ENCODE measurements at regions not wholly inside any gene's neighbourhood (a gene's known extent, or its start where the extent isn't known, plus 50 kb on each side); places are given as distances from the start of the nearest gene placed in this dataset.
"Not testable (repeated sequence)": the region's sequence is repeated elsewhere in the genome, so short reads cannot be mapped to it uniquely, and the experiment has no call there.

GRCh38 chr2:215576572-215576971, 140.7 kb upstream of the FN1 start:
- no peak for DNase-seq

DNA sequence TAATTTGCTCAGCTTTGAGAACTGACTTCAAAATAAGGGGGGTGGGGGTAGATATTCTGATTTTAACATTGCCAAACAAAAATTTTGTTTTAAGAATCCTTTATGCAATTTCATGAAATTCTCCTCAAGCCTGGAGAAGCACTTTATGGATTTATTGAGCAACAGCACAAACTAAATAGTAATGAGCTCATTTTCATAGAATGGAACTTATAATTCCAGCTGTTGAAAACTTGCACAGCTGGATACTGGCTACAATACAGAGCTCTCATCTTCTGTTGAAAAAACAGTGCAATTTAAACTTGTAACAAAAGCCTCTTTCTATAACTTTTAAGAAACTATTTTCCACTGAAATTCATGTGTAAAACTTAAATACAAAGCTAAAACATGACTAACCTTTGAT, 137.6 kb upstream of the FN1 start:
- DNase-seq = no peak

- no peak for DNase-seq
Observed at GRCh38 chr2:215572341-215572848, 136.5 kb upstream of the FN1 start.

DNA sequence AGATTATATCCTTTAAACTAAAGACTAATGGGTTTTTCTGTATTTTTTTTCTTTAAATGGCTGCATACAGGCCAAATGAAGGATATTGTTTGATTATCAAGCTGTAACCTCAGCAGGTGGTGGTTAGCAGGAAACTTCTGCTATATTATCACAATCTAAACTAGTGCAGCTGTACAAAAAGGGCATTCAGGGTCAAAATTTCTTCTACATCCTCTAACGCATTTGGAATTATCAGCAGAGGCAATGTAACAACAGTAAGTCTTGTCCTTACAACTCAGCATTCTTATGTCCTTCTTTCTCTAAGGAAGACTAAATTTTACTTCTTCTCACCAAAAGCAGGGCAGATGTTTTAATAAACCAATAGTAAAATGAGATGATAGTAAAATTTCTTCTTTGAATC, 135.8 kb upstream of the FN1 start:
- DNase-seq = no peak

GRCh38 chr2:215567504-215567903, 131.6 kb upstream of the FN1 start:
- DNase-seq = no peak

GRCh38 chr2:215565897-215566296, 130.0 kb upstream of the FN1 start:
- DNase-seq = no peak

DNA sequence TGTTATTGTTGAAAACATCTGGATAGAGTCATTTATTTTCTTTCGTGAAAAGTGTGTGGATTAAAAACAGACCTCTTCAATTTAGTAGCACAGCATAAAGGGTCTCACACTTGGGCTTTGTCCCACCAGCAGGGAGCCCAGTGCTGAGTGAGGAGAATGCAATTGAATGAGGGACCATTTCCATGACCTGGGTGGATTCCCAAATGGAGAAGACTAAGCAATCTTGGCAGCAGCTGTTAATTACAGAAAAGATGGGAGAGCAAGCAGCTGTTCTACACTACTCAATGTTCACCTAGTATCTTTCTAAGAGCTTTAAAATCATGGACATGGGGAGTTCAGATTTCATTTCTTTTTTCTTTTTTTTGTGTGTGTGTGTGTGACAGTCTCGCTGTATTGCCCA, 121.8 kb upstream of the FN1 start:
- no peak for DNase-seq

DNA sequence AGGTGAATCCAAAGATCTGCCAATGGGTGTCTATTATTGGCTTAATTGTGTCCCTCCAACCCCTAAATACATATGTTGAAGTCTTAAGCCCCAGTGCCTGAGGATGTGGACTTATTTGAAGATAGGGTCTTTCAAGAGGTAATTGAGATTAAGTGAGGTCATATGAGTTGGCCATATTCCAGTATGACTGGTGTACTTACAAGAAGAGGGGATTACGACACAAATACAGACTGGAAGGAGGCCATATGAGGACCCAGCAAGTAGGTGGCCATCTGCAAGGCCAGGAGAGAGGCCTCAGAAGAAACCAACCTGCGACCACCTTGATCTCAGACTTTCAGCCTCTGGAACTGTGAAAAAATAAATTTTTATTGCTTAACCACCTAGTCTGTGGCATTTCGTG, 121.1 kb upstream of the FN1 start:
- DNase-seq = no peak

DNA sequence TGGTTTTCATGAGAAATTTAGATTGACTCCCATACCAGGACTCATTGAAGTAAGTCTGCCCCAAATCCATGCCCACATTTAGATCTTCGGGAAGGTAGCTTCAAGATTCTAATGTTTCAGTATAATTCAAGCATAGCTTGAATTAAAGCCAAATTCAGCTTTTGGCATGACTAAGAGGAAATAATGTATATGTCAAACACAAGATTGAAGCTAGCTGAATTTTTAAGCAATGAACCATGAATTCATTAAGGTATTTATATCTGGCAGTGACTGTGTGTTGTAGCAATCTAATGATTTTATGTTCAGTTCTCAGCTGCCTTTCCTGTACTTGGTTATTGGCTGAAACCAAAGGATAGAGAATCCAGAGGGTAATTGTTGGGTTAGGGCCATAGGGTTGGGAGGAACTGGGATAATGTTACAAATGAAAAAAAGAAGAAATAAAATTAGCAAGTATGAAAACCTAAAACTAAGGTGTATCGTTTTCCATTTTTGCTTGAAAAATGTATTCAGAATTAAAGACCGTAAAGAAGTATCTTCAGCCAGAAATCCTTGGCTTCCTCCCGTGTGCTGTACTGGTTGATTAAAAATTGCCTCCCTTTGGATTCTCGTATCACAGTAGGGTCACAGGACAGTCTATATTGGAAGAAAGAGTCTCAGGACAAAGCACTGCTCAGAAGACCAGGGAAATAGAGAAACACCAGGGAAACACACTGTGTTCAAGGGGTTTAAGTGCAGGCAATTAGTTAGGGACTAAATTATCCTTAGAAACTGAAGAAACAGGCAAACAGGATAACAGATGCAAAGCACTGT, 119.0 kb upstream of the FN1 start:
- no peak for DNase-seq

- no peak for DNase-seq
Observed at GRCh38 chr2:215553946-215554345, 118.1 kb upstream of the FN1 start.

- DNase-seq = no peak
Observed at GRCh38 chr2:215552144-215552580, 116.3 kb upstream of the FN1 start.

DNA sequence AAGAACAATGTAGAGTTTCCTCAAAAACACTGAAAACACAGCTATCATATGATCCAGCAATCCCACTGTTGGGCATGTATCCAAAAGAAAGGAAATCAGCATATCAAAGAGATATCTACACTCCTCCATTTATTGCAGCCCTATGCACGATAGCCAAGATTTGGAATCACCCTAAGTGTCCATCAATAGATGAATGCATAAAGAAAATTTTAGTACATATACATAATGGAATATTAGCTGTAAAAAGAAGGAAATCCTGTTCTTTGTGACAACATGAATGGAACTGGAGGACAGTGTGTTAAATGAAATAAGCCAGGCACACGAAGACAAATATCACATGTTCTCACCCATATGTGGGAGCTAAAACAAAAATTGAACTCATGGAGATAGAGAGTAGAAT, 114.5 kb upstream of the FN1 start:
- no peak for DNase-seq

DNA sequence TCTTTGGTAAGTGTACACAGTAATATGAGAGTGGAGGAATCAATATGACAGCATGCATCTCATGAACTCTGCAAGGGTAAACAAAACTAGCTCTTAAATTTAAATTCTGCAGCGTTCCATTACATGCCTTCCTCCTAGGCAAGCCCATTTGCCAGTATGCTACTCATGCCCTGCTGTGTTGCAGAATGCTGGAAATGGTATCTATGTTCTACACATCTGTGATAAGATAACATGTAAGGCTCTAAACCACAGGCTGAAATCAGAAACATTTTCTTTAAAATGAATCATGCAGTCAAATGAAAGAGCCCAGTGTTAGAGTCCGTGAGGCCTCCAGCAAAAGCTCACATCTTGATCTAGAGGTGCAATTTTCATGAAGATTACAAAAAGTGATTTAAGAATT, 112.8 kb upstream of the FN1 start:
- no peak for DNase-seq

DNA sequence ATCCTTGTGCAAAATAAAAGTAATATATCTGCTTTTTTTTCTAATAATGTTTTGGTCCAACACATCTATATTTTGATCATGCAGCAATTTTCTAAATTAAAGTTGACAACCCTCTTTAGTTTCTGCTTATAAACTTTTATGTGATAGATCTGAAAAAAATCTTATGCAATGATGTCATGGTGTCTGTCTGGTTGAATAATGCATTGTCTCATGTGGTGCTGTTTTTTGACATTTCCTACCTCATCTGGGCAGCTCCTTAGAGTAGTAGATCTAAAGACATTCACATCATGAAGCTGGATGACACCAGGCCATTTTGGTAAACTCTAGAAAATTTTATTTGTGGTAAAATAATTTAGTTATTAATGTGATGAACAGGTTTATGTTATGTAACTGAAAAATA, 106.8 kb upstream of the FN1 start:
- no peak for DNase-seq

GRCh38 chr2:215540658-215541057, 104.8 kb upstream of the FN1 start:
- DNase-seq = no peak

GRCh38 chr2:215537611-215538010, 101.7 kb upstream of the FN1 start:
- no peak for DNase-seq

DNA sequence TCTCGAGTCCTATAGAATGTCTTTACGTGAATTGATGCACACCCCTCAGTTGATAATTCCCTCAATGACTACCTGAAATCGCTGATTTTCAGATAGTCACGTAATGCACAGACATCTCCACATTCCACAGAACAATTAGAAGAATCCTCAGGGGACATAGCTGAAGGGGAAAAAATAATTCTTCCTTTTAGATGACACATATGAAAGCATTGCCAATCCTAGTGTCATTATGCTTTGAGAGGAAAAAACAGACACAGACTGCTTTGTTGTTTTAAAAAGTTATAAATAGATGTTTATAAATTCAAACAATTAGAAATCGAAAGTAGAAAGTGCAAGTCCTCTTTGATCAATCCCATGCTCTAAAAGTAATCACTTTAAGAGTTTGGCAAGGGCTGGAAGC, 100.6 kb upstream of the FN1 start:
- DNase-seq = no peak

GRCh38 chr2:215535741-215536140, 99.9 kb upstream of the FN1 start:
- DNase-seq = no peak

- no peak for DNase-seq
Observed at GRCh38 chr2:215535125-215535668, 99.3 kb upstream of the FN1 start.

GRCh38 chr2:215533716-215534115, 97.8 kb upstream of the FN1 start:
- DNase-seq = not testable (repeated sequence)

DNA sequence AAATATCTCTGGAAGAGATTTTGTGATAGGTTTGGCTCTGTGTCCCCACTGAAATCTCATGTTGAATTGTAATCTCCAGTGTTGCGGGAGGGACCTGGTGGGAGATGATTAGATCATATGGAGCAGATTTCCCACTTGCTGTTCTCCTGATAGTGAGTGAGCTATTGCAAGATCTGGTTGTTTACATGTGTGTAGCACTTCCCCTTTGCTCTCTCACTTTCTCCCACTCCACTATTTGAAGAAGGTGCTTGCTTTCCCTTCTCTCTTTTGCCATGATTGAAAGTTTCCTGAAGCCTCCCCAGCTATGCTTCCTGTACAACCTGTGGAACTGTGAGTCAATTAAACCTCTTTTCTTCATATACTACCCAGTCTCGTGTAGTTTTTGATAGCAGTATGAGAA, 97.0 kb upstream of the FN1 start:
- DNase-seq = no peak

DNA sequence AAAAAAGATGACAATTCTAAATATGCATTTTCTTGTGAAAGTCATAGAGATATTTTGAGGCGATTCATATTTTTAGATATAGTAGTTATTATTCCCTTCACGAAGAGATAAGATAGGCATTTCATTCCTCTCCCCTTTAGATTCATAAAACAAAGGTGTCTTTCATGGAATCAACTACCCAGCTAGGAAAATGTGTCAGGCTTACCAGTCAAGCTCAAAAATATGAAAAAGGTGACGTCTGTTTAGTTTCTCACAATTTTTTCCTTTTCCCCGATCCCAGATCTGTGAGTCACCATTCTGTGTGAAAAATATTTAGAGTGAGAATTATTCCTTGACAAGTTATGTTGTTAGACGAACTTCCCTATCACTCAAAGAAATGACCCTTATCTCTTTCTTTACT, 95.4 kb upstream of the FN1 start:
- DNase-seq = no peak

DNA sequence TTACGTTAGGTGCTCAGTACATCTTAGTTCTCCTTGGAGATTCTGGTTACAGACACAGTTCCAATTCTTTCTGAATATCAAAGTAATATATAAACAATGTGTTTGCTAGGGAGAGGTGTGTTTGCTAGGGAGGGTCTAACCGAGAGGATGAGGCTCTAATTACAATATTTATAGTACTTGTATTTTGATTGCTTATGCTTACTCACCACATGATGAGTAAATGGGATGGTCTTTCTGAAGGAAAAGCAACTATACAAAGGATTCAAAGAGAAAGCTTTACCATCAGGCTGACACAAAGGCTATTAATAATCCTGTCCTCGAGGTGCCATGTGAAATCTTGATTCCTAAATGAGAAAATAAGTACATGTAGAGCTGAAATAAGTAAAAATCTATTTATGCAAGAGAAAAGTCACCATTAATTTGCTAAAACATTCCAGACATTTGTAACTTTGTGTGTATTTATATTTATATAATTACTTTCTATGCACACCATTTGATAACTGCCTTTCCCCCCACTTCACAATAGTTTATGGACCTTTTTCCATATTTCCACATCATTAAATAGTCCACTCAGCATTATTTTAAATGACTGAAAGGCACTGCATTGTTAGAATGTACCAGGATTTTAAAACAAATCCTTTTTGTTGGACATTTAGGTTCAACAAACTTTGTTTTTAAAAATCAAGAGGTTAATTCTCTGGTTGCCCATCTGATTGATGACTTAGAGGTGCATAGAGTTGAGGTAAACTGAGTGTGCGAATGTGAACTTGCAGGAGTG, 94.5 kb upstream of the FN1 start:
- DNase-seq = no peak

DNA sequence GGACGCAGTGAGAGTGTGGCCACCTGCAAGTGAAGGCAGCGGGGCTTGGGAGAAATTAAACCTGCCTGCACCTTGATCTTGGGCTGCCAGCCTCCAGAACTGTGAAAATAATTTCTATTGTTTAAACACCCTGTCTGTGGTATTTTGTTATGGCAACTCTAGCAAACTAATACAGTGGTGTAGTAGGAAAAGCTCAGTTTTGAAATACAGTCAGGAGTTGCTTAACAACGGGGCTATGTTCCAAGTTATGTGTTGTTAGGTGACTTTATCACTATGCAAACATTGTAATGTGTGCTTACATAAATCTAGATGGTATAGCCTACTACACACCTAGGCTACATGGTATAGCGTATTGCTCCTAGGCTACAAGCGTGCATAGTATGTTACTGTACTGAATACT, 93.4 kb upstream of the FN1 start:
- no peak for DNase-seq

All from NCI-H1417 treated with DMSO at 0.1 percent for 48 hours (cell line).